ENCODE measurements at regions not wholly inside any gene's neighbourhood (a gene's known extent, or its start where the extent isn't known, plus 50 kb on each side); places are given as distances from the start of the nearest gene placed in this dataset.

- H3K27ac ChIP-seq = no peak overlapping the region
- H3K9me3 ChIP-seq (replicated peaks in 1 of 3) = no peaks in the 10 kb centered on the region
- no peaks in the 10 kb centered on the region for H3K36me3 ChIP-seq (replicated peaks in 1 of 2)
- 77 to 83% (median 82%) methylated on average over 2 of the region's 2 CpGs for WGBS, 4 donors
- TF ChIP-seq, protein P1, sequence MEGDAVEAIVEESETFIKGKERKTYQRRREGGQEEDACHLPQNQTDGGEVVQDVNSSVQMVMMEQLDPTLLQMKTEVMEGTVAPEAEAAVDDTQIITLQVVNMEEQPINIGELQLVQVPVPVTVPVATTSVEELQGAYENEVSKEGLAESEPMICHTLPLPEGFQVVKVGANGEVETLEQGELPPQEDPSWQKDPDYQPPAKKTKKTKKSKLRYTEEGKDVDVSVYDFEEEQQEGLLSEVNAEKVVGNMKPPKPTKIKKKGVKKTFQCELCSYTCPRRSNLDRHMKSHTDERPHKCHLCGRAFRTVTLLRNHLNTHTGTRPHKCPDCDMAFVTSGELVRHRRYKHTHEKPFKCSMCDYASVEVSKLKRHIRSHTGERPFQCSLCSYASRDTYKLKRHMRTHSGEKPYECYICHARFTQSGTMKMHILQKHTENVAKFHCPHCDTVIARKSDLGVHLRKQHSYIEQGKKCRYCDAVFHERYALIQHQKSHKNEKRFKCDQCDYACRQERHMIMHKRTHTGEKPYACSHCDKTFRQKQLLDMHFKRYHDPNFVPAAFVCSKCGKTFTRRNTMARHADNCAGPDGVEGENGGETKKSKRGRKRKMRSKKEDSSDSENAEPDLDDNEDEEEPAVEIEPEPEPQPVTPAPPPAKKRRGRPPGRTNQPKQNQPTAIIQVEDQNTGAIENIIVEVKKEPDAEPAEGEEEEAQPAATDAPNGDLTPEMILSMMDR (IDR thresholded peaks at IDR 0.05) = no peak
- TF ChIP-seq POLR2A (IDR thresholded peaks at IDR 0.05) = no peak
- intact Hi-C loops (cut with DNase I) = no loop called here
- H3K4me3 ChIP-seq = no peak overlapping the region
- DNase-seq = no peak
- H3K4me1 ChIP-seq (replicated peaks in 1 of 2) = peaks cover 7 to 9% of the 10 kb centered on the region in 2 donors
- no peaks in the 10 kb centered on the region for H3K27me3 ChIP-seq
Observed at GRCh38 chr9:16341177-16341576, 529.3 kb downstream of the BNC2 start.

GRCh38 chr9:16342246-16343020 lies 528.0 kb downstream of the BNC2 start:
- Histone ChIP-seq H3K36me3 (replicated peaks in 1 of 2) (no peaks in the 10 kb centered on the region), H3K27ac (peak overlapping the region in 1 of 5 donors; percentile 35), H3K9me3 (replicated peaks in 1 of 3) (no peaks in the 10 kb centered on the region), H3K4me1 (replicated peaks in 1 of 2) (peaks cover 0 to 4% of the 10 kb centered on the region in 2 donors), H3K27me3 (no peaks in the 10 kb centered on the region), H3K4me3 (no peak overlapping the region)
- 83 to 91% (median 87%) methylated on average over 7 of the region's 7 CpGs for WGBS, 4 donors
- no peak for DNase-seq
- intact Hi-C loops (cut with DNase I) = no loop called here
- TF ChIP-seq, protein P1 (IDR thresholded peaks at IDR 0.05) = no peak
- no peak for TF ChIP-seq POLR2A (IDR thresholded peaks at IDR 0.05)

GRCh38 chr9:16343249-16344237 lies 526.9 kb downstream of the BNC2 start:
- intact Hi-C loops (cut with DNase I) = no loop called here
- Histone ChIP-seq H3K4me3 (no peak overlapping the region), H3K36me3 (replicated peaks in 1 of 2) (no peaks in the 10 kb centered on the region), H3K9me3 (replicated peaks in 1 of 3) (no peaks in the 10 kb centered on the region), H3K27me3 (no peaks in the 10 kb centered on the region), H3K27ac (peak overlapping the region in 1 of 5 donors; percentile 35), H3K4me1 (replicated peaks in 1 of 2) (no peaks in the 10 kb centered on the region)
- TF ChIP-seq POLR2A (IDR thresholded peaks at IDR 0.05) = no peak
- TF ChIP-seq, protein P1 (IDR thresholded peaks at IDR 0.05) = no peak
- 73 to 81% (median 78%) methylated on average over 11 to 12 of the region's 12 CpGs for WGBS, 4 donors
- DNase-seq = peak in 3 of 7 donors; percentile 27 to 55 (median 53)

GRCh38 chr9:16344343-16344742 lies 526.1 kb downstream of the BNC2 start:
- TF ChIP-seq POLR2A (IDR thresholded peaks at IDR 0.05) = no peak
- TF ChIP-seq, protein P1 (IDR thresholded peaks at IDR 0.05) = no peak

More at GRCh38 chr9:16344343-16344742, 526.1 kb downstream of the BNC2 start:
- WGBS, 4 donors = 48 to 57% (median 51%) methylated on average over 6 of the region's 6 CpGs
- Histone ChIP-seq H3K27ac (no peak overlapping the region), H3K4me1 (replicated peaks in 1 of 2) (no peaks in the 10 kb centered on the region), H3K36me3 (replicated peaks in 1 of 2) (no peaks in the 10 kb centered on the region), H3K27me3 (no peaks in the 10 kb centered on the region), H3K9me3 (replicated peaks in 1 of 3) (no peaks in the 10 kb centered on the region), H3K4me3 (no peak overlapping the region)
- peak in 1 of 7 donors; percentile 47 for DNase-seq
- intact Hi-C loops (cut with DNase I) = no loop called here

All from adrenal gland (tissue), 9 donors.